ENCODE measurements at regions not wholly inside any gene's neighbourhood (a gene's known extent, or its start where the extent isn't known, plus 50 kb on each side); places are given as distances from the start of the nearest gene placed in this dataset.

GRCh38 chr3:171970301-171970788, 69.0 kb upstream of the FNDC3B start:
- Histone ChIP-seq H3K27ac (no peak overlapping the region), H3K27me3 (no peaks in the 10 kb centered on the region), H3K36me3 (no peaks in the 10 kb centered on the region), H3K4me3 (no peak overlapping the region), H3K4me1 (peaks cover 0 to 12% (median 7%) of the 10 kb centered on the region in 4 donors), H3K9me3 (no peaks in the 10 kb centered on the region)
- TF ChIP-seq CTCF (IDR thresholded peaks at IDR 0.05) (no peak), EP300 (IDR thresholded peaks at IDR 0.05; ENCODE audit: low read depth) (no peak), POLR2A (IDR thresholded peaks at IDR 0.05) (no peak), POLR2AphosphoS5 (IDR thresholded peaks at IDR 0.05) (no peak)
- in situ Hi-C loops (cut with MboI; ENCODE audit: low pct_ligation_motif_present in 1 of 4, low pct_unique_long_range_greater_than_20kb in 1 of 4, low sequenced_read_pairs in 3 of 4) (no loop called here), intact Hi-C loops (cut with DNase I; ENCODE audit: low total_unique reads) (no loop called here)
- no peak for DNase-seq
- 86 to 89% methylated on average over 1 of the region's 1 CpG for WGBS, 2 donors (ENCODE audit: low coverage in 1 of 2)

GRCh38 chr3:171971919-171972514, 67.4 kb upstream of the FNDC3B start:
- 50 to 66% methylated on average over 1 of the region's 1 CpG for WGBS, 2 donors (ENCODE audit: low coverage in 1 of 2)

GRCh38 chr3:171972871-171973348, 66.5 kb upstream of the FNDC3B start:
- WGBS, 2 donors (ENCODE audit: low coverage in 1 of 2), result 30 to 61% methylated on average over 1 to 2 of the region's 2 CpGs
- TF ChIP-seq CTCF (IDR thresholded peaks at IDR 0.05), result no peak
- no peak for TF ChIP-seq POLR2A (IDR thresholded peaks at IDR 0.05)
- no peak for TF ChIP-seq POLR2AphosphoS5 (IDR thresholded peaks at IDR 0.05)
- TF ChIP-seq EP300 (IDR thresholded peaks at IDR 0.05; ENCODE audit: low read depth), result no peak
- no peak for DNase-seq
- in situ Hi-C loops (cut with MboI; ENCODE audit: low pct_ligation_motif_present in 1 of 4, low pct_unique_long_range_greater_than_20kb in 1 of 4, low sequenced_read_pairs in 3 of 4), result no loop called here
- H3K27me3 ChIP-seq, result no peaks in the 10 kb centered on the region
- H3K4me3 ChIP-seq, result no peak overlapping the region
- H3K4me1 ChIP-seq, result no peaks in the 10 kb centered on the region
- intact Hi-C loops (cut with DNase I; ENCODE audit: low total_unique reads), result no loop called here
- no peaks in the 10 kb centered on the region for H3K9me3 ChIP-seq
- H3K27ac ChIP-seq, result no peak overlapping the region
- no peaks in the 10 kb centered on the region for H3K36me3 ChIP-seq

More at GRCh38 chr3:171971919-171972514, 67.4 kb upstream of the FNDC3B start:
- no peak for DNase-seq
- Histone ChIP-seq H3K27me3 (no peaks in the 10 kb centered on the region), H3K9me3 (no peaks in the 10 kb centered on the region), H3K4me3 (no peak overlapping the region), H3K27ac (no peak overlapping the region), H3K36me3 (no peaks in the 10 kb centered on the region), H3K4me1 (peaks cover 0 to 7% (median 3%) of the 10 kb centered on the region in 4 donors)
- in situ Hi-C loops (cut with MboI; ENCODE audit: low pct_ligation_motif_present in 1 of 4, low pct_unique_long_range_greater_than_20kb in 1 of 4, low sequenced_read_pairs in 3 of 4) (no loop called here), intact Hi-C loops (cut with DNase I; ENCODE audit: low total_unique reads) (no loop called here)
- no peak for TF ChIP-seq CTCF (IDR thresholded peaks at IDR 0.05)
- TF ChIP-seq EP300 (IDR thresholded peaks at IDR 0.05; ENCODE audit: low read depth), result no peak
- TF ChIP-seq POLR2A (IDR thresholded peaks at IDR 0.05), result no peak
- no peak for TF ChIP-seq POLR2AphosphoS5 (IDR thresholded peaks at IDR 0.05)

GRCh38 chr3:171974986-171975837, 64.2 kb upstream of the FNDC3B start:
- intact Hi-C loops (cut with DNase I; ENCODE audit: low total_unique reads) (no loop called here), in situ Hi-C loops (cut with MboI; ENCODE audit: low pct_ligation_motif_present in 1 of 4, low pct_unique_long_range_greater_than_20kb in 1 of 4, low sequenced_read_pairs in 3 of 4) (no loop called here)
- no peaks in the 10 kb centered on the region for H3K36me3 ChIP-seq
- WGBS, 2 donors (ENCODE audit: low coverage in 1 of 2), result 66 to 68% methylated on average over 8 to 10 of the region's 10 CpGs
- TF ChIP-seq CTCF (IDR thresholded peaks at IDR 0.05) (no peak), POLR2AphosphoS5 (IDR thresholded peaks at IDR 0.05) (no peak), POLR2A (IDR thresholded peaks at IDR 0.05) (no peak), EP300 (IDR thresholded peaks at IDR 0.05; ENCODE audit: low read depth) (no peak)
- no peaks in the 10 kb centered on the region for H3K9me3 ChIP-seq
- no peaks in the 10 kb centered on the region for H3K27me3 ChIP-seq
- no peak overlapping the region for H3K27ac ChIP-seq
- no peaks in the 10 kb centered on the region for H3K4me1 ChIP-seq
- no peak for DNase-seq
- H3K4me3 ChIP-seq, result no peak overlapping the region

All from transverse colon (tissue), 4 donors.